Adrenal gland (tissue), 9 donors: ENCODE measurements at regions not wholly inside any gene's neighbourhood (a gene's known extent, or its start where the extent isn't known, plus 50 kb on each side); places are given as distances from the start of the nearest gene placed in this dataset.

Experiments used
- DNase-seq, 7 donors: peaks; one replicate each; pipeline ENCODE4 v3.0.0-alpha.2; 2019 to 2020
- H3K27ac ChIP-seq, 5 donors: fragments of 200-600 bp; sonication (generic) in 4 of 5; 1 replicate in 3 of 5; 2 replicates in 2 of 5; pipeline versions ENCODE4 v1.5.1 to v1.8.0; 2016 to 2020; ENCODE audit warnings: mild to moderate bottlenecking in 1 of 5
- H3K27me3 ChIP-seq: fragments of 200-600 bp; 2 replicates; pipeline ENCODE4 v1.8.0; 2021
- H3K36me3 ChIP-seq, 2 donors: fragments of 200-600 bp; replicated peaks in 1 of 2; 1 replicate in 1 of 2; 2 replicates in 1 of 2; pipeline versions ENCODE4 v1.5.1 to v1.8.0; 2018 to 2022
- H3K4me1 ChIP-seq, 2 donors: fragments of 200-600 bp; replicated peaks in 1 of 2; 1 replicate in 1 of 2; 2 replicates in 1 of 2; pipeline versions ENCODE4 v1.5.1 to v1.8.0; 2018 to 2021
- H3K4me3 ChIP-seq, 4 donors: fragments of 200-600 bp; sonication (generic) in 3 of 4; one replicate each; pipeline ENCODE4 v1.5.1; 2016 to 2018
- H3K9me3 ChIP-seq, 3 donors: fragments of 200-600 bp; sonication (generic) in 1 of 3; replicated peaks in 1 of 3; 1 replicate in 2 of 3; 2 replicates in 1 of 3; pipeline versions ENCODE4 v1.5.1 to v1.8.0; 2016 to 2021
- POLR2A ChIP-seq, 2 donors: fragments of 450-650 bp; IDR thresholded peaks; one replicate each; pipeline ENCODE4 v1.6.1; 2017; ENCODE audit warnings: antibody characterized with exemption in 2 of 2, mild to moderate bottlenecking in 2 of 2, moderate library complexity in 1 of 2
- WGBS, 4 donors: extraction: QIAGEN DNeasy Blood & Tissue Kit in 2 of 4; methylation state at CpG; one replicate each; pipeline versions ENCODE4 v1.1.5 to v1.1.7; 2013 to 2017; 5-methylcytosine and 5-hydroxymethylcytosine counted together
- intact Hi-C, 2 donors: fragments of 100-400 bp; cut with DNase I; formaldehyde crosslinking; loops; one replicate each; pipeline versions ENCODE4 v1.14.1 to v1.15.0; 2022 to 2023
- TF ChIP-seq, protein P1 (sequence below), 6 experiments: fragments of 450-650 bp in 4 of 6; fragments of 200-600 bp in 2 of 6; sonication (generic) in 1 of 6; IDR thresholded peaks; 1 replicate in 5 of 6; 2 replicates in 1 of 6; pipeline versions ENCODE4 v1.5.1 to v1.8.0; 2016 to 2021; ENCODE audit warnings: antibody characterized with exemption in 6 of 6, mild to moderate bottlenecking in 2 of 6, moderate library complexity in 1 of 6
- donor health status: healthy with polysubstance abuse.
- donor health status: Bipolar disorder and iron deficiency.
- donor health status: DM: yes; HTN: yes; CAD: no.
- donor health status: DM: no; HTN: no; CAD: no.
- donor health status: DM: no; HTN: no; CAD: no.

GRCh38 chr6:165191461-165191860 lies 117.9 kb downstream of the C6orf118 start:
- Histone ChIP-seq H3K27ac (no peak overlapping the region), H3K27me3 (no peaks in the 10 kb centered on the region), H3K36me3 (no peaks in the 10 kb centered on the region), H3K9me3 (peaks cover 0 to 6% (median 0%) of the 10 kb centered on the region in 3 donors), H3K4me1 (no peaks in the 10 kb centered on the region), H3K4me3 (no peak overlapping the region)
- intact Hi-C loops: no loop called here
- TF ChIP-seq, protein P1, sequence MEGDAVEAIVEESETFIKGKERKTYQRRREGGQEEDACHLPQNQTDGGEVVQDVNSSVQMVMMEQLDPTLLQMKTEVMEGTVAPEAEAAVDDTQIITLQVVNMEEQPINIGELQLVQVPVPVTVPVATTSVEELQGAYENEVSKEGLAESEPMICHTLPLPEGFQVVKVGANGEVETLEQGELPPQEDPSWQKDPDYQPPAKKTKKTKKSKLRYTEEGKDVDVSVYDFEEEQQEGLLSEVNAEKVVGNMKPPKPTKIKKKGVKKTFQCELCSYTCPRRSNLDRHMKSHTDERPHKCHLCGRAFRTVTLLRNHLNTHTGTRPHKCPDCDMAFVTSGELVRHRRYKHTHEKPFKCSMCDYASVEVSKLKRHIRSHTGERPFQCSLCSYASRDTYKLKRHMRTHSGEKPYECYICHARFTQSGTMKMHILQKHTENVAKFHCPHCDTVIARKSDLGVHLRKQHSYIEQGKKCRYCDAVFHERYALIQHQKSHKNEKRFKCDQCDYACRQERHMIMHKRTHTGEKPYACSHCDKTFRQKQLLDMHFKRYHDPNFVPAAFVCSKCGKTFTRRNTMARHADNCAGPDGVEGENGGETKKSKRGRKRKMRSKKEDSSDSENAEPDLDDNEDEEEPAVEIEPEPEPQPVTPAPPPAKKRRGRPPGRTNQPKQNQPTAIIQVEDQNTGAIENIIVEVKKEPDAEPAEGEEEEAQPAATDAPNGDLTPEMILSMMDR (IDR thresholded peaks at IDR 0.05): no peak
- TF ChIP-seq POLR2A (IDR thresholded peaks at IDR 0.05): no peak
- DNase-seq: no peak
- 79 to 87% (median 82%) methylated on average over 2 of the region's 2 CpGs for WGBS, 4 donors

DNA sequence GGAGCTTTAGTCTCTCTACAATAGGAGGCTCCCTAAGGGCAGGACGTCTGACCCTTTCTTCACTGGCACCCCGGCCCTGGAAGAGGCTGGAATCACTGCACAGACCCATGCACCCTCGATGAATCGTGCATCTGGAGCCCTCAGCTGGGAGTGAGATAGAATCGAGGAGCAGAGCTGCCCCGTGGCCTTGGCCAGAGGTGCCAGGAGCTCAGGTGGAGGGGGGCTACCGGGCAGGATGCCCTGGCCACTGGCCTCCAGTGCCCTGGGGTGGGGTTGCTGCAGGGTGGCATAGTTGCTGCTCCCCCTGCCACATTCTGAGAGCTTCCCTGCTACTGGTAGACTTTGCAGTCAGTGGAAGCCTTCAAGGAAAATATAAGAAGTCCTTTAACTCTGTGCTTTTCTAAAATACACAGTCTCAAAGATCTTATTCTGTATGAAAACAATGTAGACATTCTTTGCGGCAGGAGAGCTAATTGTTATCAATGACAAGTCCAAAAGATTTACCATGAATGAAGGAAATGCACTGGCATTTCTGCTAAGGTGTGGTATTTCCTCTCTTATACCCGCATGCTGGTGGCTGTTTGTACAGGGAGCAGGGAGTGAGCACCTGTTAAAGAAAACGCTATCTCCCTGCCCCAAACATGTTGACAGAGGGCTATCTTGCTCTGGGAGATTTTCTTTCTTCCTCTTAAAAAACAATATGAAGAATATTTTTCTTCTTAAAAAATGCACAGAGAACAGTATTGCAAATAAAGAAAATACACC lies 122.8 kb downstream of the C6orf118 start:
- 49 to 77% (median 62%) methylated on average over 4 to 10 of the region's 10 CpGs for WGBS, 4 donors
- intact Hi-C loops: no loop called here
- Histone ChIP-seq H3K4me3 (no peak overlapping the region), H3K27ac (no peak overlapping the region), H3K36me3 (no peaks in the 10 kb centered on the region), H3K9me3 (peaks cover 0 to 6% (median 0%) of the 10 kb centered on the region in 3 donors), H3K4me1 (no peaks in the 10 kb centered on the region), H3K27me3 (no peaks in the 10 kb centered on the region)
- no peak for DNase-seq
- TF ChIP-seq, protein P1 (IDR thresholded peaks at IDR 0.05): no peak
- no peak for TF ChIP-seq POLR2A (IDR thresholded peaks at IDR 0.05)

- peaks cover 0 to 6% (median 0%) of the 10 kb centered on the region in 3 donors for H3K9me3 ChIP-seq
- intact Hi-C loops: no loop called here
- no peaks in the 10 kb centered on the region for H3K4me1 ChIP-seq
- no peak for TF ChIP-seq POLR2A (IDR thresholded peaks at IDR 0.05)
- TF ChIP-seq, protein P1 (IDR thresholded peaks at IDR 0.05): no peak
- no peaks in the 10 kb centered on the region for H3K27me3 ChIP-seq
- H3K27ac ChIP-seq: no peak overlapping the region
- no peak overlapping the region for H3K4me3 ChIP-seq
- WGBS, 4 donors: 64 to 75% (median 71%) methylated on average over 7 of the region's 7 CpGs
- no peaks in the 10 kb centered on the region for H3K36me3 ChIP-seq
- DNase-seq: no peak
Observed at GRCh38 chr6:165186041-165186440, 123.4 kb downstream of the C6orf118 start.

- Histone ChIP-seq H3K9me3 (no peaks in the 10 kb centered on the region), H3K27me3 (no peaks in the 10 kb centered on the region), H3K36me3 (no peaks in the 10 kb centered on the region), H3K4me3 (no peak overlapping the region), H3K27ac (no peak overlapping the region), H3K4me1 (no peaks in the 10 kb centered on the region)
- TF ChIP-seq, protein P1 (IDR thresholded peaks at IDR 0.05): no peak
- TF ChIP-seq POLR2A (IDR thresholded peaks at IDR 0.05): no peak
- WGBS, 4 donors: 57 to 64% (median 59%) methylated on average over 11 of the region's 11 CpGs
- DNase-seq: no peak
- intact Hi-C loops: no loop called here
Observed at GRCh38 chr6:165184192-165184979, 125.0 kb downstream of the C6orf118 start.
